Calu3 (cell line): ENCODE measurements at regions not wholly inside any gene's neighbourhood (a gene's known extent, or its start where the extent isn't known, plus 50 kb on each side); places are given as distances from the start of the nearest gene placed in this dataset.

Experiments used
- BruUV-seq: library from RNA; stranded (reverse); fragments of 400-500 nt; replicated peaks from 2 replicates; lab custom pipeline; 2021; lab: Mats Ljungman, UMichigan
- CTCF ChIA-PET: fragments of 300-600 bp; sonication (Branson Sonifier 250); formaldehyde crosslinking; loops from one replicate; lab custom pipeline; 2022; ENCODE audit warnings: antibody characterized with exemption; lab: Charles Lee
- DNase-seq: peaks from one replicate; pipeline ENCODE4 v3.0.0; 2022
- H3K27ac Mint-ChIP-seq: one replicate; pipeline ENCODE4 v1.8.0; 2022; ENCODE audit warnings: mixed read lengths; ENCODE audit not compliant: unreplicated experiment
- H3K27me3 Mint-ChIP-seq: one replicate; pipeline ENCODE4 v1.8.0; 2022; ENCODE audit warnings: mixed read lengths; ENCODE audit not compliant: unreplicated experiment
- H3K36me3 Mint-ChIP-seq: one replicate; pipeline ENCODE4 v1.8.0; 2022; ENCODE audit warnings: mild to moderate bottlenecking, moderate library complexity, mixed read lengths; ENCODE audit not compliant: insufficient read depth, unreplicated experiment
- H3K4me1 Mint-ChIP-seq: one replicate; pipeline ENCODE4 v1.8.0; 2022; ENCODE audit warnings: mild to moderate bottlenecking, low read depth, mixed read lengths; ENCODE audit not compliant: unreplicated experiment
- H3K4me3 Mint-ChIP-seq: one replicate; pipeline ENCODE4 v1.8.0; 2022; ENCODE audit warnings: mild to moderate bottlenecking, low read depth, moderate library complexity, mixed read lengths; ENCODE audit not compliant: unreplicated experiment
- H3K9me3 Mint-ChIP-seq: one replicate; pipeline ENCODE4 v1.8.0; 2022; ENCODE audit warnings: low read depth, mixed read lengths; ENCODE audit not compliant: unreplicated experiment
- CTCF ChIP-seq: fragments of 200-600 bp; IDR thresholded peaks from one replicate; pipeline ENCODE4 v1.8.0; 2022; ENCODE audit warnings: antibody characterized with exemption; ENCODE audit not compliant: unreplicated experiment
- intact Hi-C: fragments of 100-400 bp; cut with micrococcal nuclease; formaldehyde crosslinking; loops from one replicate; pipeline ENCODE4 v1.10.0; 2022; ENCODE audit not compliant: unreplicated experiment

DNA sequence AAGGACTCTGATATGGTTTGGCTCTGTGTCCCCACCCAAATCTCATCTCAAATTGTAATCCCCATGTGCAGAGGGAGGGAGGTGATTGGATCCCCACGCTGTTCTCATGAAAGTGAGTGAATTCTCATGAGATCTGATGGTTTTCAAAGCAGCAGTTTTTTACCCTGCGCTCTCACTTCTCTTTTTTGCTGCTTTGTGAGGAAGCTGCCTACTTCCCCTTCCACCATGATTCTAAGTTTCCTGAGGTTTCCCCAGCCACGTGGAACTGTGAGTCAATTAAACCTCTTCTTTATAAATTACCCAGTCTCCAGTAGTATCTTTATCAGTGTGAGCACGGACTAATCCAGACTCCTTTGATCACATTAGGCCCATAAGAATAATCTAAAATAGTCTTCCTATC, 719.7 kb upstream of the CDH8 start:
- no peak overlapping the region for H3K4me3 Mint-ChIP-seq
- peaks cover 9% of the 10 kb centered on the region for H3K9me3 Mint-ChIP-seq
- no peak for TF ChIP-seq CTCF
- no peaks in the 10 kb centered on the region for H3K36me3 Mint-ChIP-seq
- DNase-seq: no peak
- no peaks in the 10 kb centered on the region for H3K4me1 Mint-ChIP-seq
- no TSS peak for BruUV-seq
- no peak overlapping the region for H3K27ac Mint-ChIP-seq
- no peaks in the 10 kb centered on the region for H3K27me3 Mint-ChIP-seq
- intact Hi-C loops: no loop called here
- CTCF ChIA-PET: no interaction called here

DNA sequence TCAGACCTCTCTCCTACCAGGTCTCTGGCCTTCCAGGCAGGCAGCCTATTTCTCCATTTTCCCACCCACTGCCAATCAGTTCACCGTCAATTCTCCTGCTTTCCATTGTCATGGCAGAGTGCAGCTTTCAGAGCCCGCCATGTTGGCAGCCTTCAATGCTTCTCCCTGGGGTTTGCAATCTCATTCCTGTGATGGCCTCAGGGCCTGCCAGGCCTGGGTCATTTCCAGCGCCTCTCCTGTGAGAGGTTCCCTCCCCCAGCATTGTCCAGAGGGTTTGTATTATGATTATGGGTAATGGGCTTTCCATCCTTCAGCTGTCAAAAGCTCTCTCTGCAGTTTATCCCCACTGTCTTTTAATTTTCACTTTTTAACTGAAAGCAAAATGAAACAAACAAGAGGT, 716.6 kb upstream of the CDH8 start:
- H3K27ac Mint-ChIP-seq: no peak overlapping the region
- DNase-seq: no peak
- intact Hi-C loops: no loop called here
- no peaks in the 10 kb centered on the region for H3K36me3 Mint-ChIP-seq
- H3K4me1 Mint-ChIP-seq: no peaks in the 10 kb centered on the region
- peaks cover 11% of the 10 kb centered on the region for H3K9me3 Mint-ChIP-seq
- H3K4me3 Mint-ChIP-seq: no peak overlapping the region
- CTCF ChIA-PET: interaction anchor here (0.7 kb wide), 1 partner anchor 362 kb away, joined by 3 read pairs; no protein-coding TSS in a partner anchor
- TF ChIP-seq CTCF: no peak
- no TSS peak for BruUV-seq
- no peaks in the 10 kb centered on the region for H3K27me3 Mint-ChIP-seq

- no peaks in the 10 kb centered on the region for H3K27me3 Mint-ChIP-seq
- no peaks in the 10 kb centered on the region for H3K4me1 Mint-ChIP-seq
- TF ChIP-seq CTCF: no peak
- H3K4me3 Mint-ChIP-seq: no peak overlapping the region
- peaks cover 11% of the 10 kb centered on the region for H3K9me3 Mint-ChIP-seq
- CTCF ChIA-PET: no interaction called here
- no peak for DNase-seq
- BruUV-seq: no TSS peak
- intact Hi-C loops: no loop called here
- H3K27ac Mint-ChIP-seq: no peak overlapping the region
- no peaks in the 10 kb centered on the region for H3K36me3 Mint-ChIP-seq
These were observed 715.0 kb upstream of the CDH8 start for GRCh38 chr16:62751218-62751617.

- CTCF ChIA-PET: no interaction called here
- no peak overlapping the region for H3K27ac Mint-ChIP-seq
- H3K4me1 Mint-ChIP-seq: no peaks in the 10 kb centered on the region
- no peaks in the 10 kb centered on the region for H3K36me3 Mint-ChIP-seq
- intact Hi-C loops: no loop called here
- H3K9me3 Mint-ChIP-seq: peaks cover 21% of the 10 kb centered on the region
- no peak for TF ChIP-seq CTCF
- no peak overlapping the region for H3K4me3 Mint-ChIP-seq
- no peaks in the 10 kb centered on the region for H3K27me3 Mint-ChIP-seq
- DNase-seq: no peak
- no TSS peak for BruUV-seq
These were observed 705.5 kb upstream of the CDH8 start for GRCh38 chr16:62741692-62742091.
